Loucy (cell line): ENCODE measurements at regions not wholly inside any gene's neighbourhood (a gene's known extent, or its start where the extent isn't known, plus 50 kb on each side); places are given as distances from the start of the nearest gene placed in this dataset.

Experiments used
- H2AFZ ChIP-seq: fragments of 200-600 bp; sonication (generic); 2 replicates; pipeline ENCODE4 v1.6.0; 2016; ENCODE audit warnings: antibody characterized with exemption, mild to moderate bottlenecking, low read length, moderate library complexity
- H3F3A ChIP-seq: fragments of 200-600 bp; 2 replicates; pipeline ENCODE4 v1.6.0; 2016; ENCODE audit warnings: antibody characterized with exemption, low read depth, mild to moderate bottlenecking
- H3K27me3 ChIP-seq: fragments of 200-600 bp; sonication (generic); 2 replicates; pipeline ENCODE4 v1.6.1; 2014; ENCODE audit warnings: low read length, mild to moderate bottlenecking; ENCODE audit not compliant: insufficient read depth, poor library complexity, severe bottlenecking
- H3K36me3 ChIP-seq: fragments of 200-600 bp; sonication (generic); 2 replicates; pipeline ENCODE4 v1.6.1; 2016; ENCODE audit warnings: low read length; ENCODE audit not compliant: insufficient read depth
- H3K4me1 ChIP-seq: fragments of 200-600 bp; sonication (generic); 2 replicates; pipeline ENCODE4 v1.5.1; 2014; ENCODE audit warnings: low read length, mild to moderate bottlenecking; ENCODE audit not compliant: insufficient read depth, poor library complexity, severe bottlenecking
- H3K4me2 ChIP-seq: fragments of 200-600 bp; sonication (generic); 2 replicates; pipeline ENCODE4 v1.6.0; 2014; ENCODE audit warnings: antibody characterized with exemption, low read length, low read depth, mild to moderate bottlenecking; ENCODE audit not compliant: poor library complexity, severe bottlenecking
- H3K4me3 ChIP-seq: fragments of 200-600 bp; sonication (generic); 2 replicates; pipeline ENCODE4 v1.5.1; 2014; ENCODE audit warnings: low read length, mild to moderate bottlenecking, mixed read lengths; ENCODE audit not compliant: poor library complexity, severe bottlenecking
- H3K79me2 ChIP-seq: fragments of 200-600 bp; sonication (generic); 2 replicates; pipeline ENCODE4 v1.6.1; 2014; ENCODE audit warnings: low read length; ENCODE audit not compliant: insufficient read depth
- H3K9ac ChIP-seq: fragments of 200-600 bp; sonication (generic); 2 replicates; pipeline ENCODE4 v1.6.0; 2014; ENCODE audit warnings: mild to moderate bottlenecking, low read depth, low read length, moderate library complexity; ENCODE audit not compliant: poor library complexity, severe bottlenecking
- H3K9me2 ChIP-seq: fragments of 200-600 bp; sonication (generic); replicated peaks from 2 replicates; pipeline ENCODE4 v1.6.1; 2016; ENCODE audit warnings: low read depth, low read length, mixed read lengths
- H3K9me3 ChIP-seq: fragments of 200-600 bp; sonication (generic); 2 replicates; pipeline ENCODE4 v1.6.1; 2014; ENCODE audit warnings: mild to moderate bottlenecking, antibody characterized with exemption, low read length, low read depth; ENCODE audit not compliant: insufficient read depth
- H4K20me1 ChIP-seq: fragments of 200-600 bp; sonication (generic); 2 replicates; pipeline ENCODE4 v1.6.0; 2014; ENCODE audit warnings: antibody characterized with exemption, low read length, mild to moderate bottlenecking; ENCODE audit not compliant: insufficient read depth, poor library complexity, severe bottlenecking
- EZH2phosphoT487 ChIP-seq: fragments of 200-600 bp; IDR thresholded peaks from 2 replicates; pipeline ENCODE4 v1.6.1; 2018; ENCODE audit warnings: antibody characterized with exemption, mild to moderate bottlenecking, moderate library complexity, borderline replicate concordance
- TF ChIP-seq, protein P1 (sequence below): fragments of 200-600 bp; sonication (generic); conservative IDR thresholded peaks from 2 replicates; pipeline ENCODE4 v1.5.1; 2014; ENCODE audit warnings: mild to moderate bottlenecking, antibody characterized with exemption, low read length

DNA sequence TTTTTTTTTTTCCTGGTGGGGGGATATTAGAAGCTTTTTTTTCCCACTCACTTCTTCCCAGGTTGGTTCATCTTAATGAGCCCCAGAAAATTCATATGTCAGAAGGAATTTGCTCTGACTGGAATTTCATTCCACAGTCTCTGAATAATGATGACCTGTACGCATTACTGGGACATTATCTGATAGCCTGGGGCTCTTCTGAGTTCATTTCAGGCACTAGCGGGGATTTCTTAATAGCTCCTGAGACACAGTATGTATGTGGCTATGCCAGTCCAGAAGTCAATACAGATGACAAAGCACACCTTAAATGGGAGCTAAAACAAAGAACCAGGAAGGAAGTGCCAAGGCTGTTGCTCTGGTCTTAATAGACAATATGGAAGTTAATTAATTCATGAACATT lies 295.2 kb upstream of the IGFBP7 start:
- no peak overlapping the region for H3K9ac ChIP-seq
- H3K9me3 ChIP-seq = no peaks in the 10 kb centered on the region
- no peak overlapping the region for H3K4me2 ChIP-seq
- TF ChIP-seq, protein P1, sequence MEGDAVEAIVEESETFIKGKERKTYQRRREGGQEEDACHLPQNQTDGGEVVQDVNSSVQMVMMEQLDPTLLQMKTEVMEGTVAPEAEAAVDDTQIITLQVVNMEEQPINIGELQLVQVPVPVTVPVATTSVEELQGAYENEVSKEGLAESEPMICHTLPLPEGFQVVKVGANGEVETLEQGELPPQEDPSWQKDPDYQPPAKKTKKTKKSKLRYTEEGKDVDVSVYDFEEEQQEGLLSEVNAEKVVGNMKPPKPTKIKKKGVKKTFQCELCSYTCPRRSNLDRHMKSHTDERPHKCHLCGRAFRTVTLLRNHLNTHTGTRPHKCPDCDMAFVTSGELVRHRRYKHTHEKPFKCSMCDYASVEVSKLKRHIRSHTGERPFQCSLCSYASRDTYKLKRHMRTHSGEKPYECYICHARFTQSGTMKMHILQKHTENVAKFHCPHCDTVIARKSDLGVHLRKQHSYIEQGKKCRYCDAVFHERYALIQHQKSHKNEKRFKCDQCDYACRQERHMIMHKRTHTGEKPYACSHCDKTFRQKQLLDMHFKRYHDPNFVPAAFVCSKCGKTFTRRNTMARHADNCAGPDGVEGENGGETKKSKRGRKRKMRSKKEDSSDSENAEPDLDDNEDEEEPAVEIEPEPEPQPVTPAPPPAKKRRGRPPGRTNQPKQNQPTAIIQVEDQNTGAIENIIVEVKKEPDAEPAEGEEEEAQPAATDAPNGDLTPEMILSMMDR = no peak
- TF ChIP-seq EZH2phosphoT487 = no peak
- H3K36me3 ChIP-seq = no peaks in the 10 kb centered on the region
- H2AFZ ChIP-seq = no peak overlapping the region
- no peaks in the 10 kb centered on the region for H3K79me2 ChIP-seq
- no peaks in the 10 kb centered on the region for H3K4me1 ChIP-seq
- no peak overlapping the region for H3K4me3 ChIP-seq
- no peaks in the 10 kb centered on the region for H3K27me3 ChIP-seq
- H3F3A ChIP-seq = no peaks in the 10 kb centered on the region
- H4K20me1 ChIP-seq = no peaks in the 10 kb centered on the region
- H3K9me2 ChIP-seq = no peaks in the 10 kb centered on the region

DNA sequence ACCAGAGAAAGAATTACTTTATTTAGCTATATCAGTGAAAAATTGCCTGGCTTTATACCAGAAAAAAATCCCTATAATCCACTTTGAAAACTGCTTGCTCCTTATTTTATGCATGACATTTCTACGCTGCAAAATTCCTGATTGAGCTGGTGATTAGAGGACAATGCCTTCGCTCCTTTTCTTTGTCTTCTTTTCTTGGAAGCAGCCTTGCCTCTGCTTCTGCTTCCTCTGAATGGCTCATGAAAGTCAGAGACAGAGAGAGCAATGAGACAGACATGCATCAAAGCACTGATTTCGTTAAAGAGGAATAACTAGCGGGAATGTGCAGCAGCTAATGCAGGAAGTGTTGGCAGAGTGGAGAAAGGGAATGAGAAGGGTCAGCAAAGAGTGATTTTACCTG lies 294.3 kb upstream of the IGFBP7 start:
- Histone ChIP-seq H4K20me1 (no peaks in the 10 kb centered on the region), H3K9ac (no peak overlapping the region), H3K36me3 (no peaks in the 10 kb centered on the region), H3K27me3 (no peaks in the 10 kb centered on the region), H3K4me1 (no peaks in the 10 kb centered on the region), H3K4me2 (no peak overlapping the region), H3K79me2 (no peaks in the 10 kb centered on the region), H3K4me3 (no peak overlapping the region), H2AFZ (no peak overlapping the region), H3K9me2 (no peaks in the 10 kb centered on the region), H3K9me3 (no peaks in the 10 kb centered on the region), H3F3A (no peaks in the 10 kb centered on the region)
- TF ChIP-seq EZH2phosphoT487 = no peak
- TF ChIP-seq, protein P1 = no peak

DNA sequence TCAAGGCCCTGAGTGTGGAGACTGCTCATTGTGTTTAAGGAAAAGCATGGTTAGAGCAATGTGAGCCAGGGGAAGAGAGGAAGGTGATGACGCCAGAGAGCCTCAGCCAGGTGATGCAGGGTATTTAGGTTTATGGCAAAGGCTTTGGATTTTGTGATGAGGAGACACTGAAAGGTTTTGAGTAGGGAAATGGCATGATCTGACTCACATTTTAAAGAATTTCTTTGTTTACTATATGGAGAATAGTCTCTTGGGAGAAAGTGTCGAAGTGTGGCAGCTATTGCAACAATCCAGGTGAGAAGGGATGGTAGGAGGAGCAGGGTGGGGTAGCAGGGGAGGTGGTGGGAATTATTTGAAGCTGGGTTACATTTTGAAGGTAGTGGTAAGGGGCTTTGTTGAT lies 293.4 kb upstream of the IGFBP7 start:
- H3K27me3 ChIP-seq = no peaks in the 10 kb centered on the region
- H3K4me3 ChIP-seq = no peak overlapping the region
- H4K20me1 ChIP-seq = no peaks in the 10 kb centered on the region
- no peak overlapping the region for H2AFZ ChIP-seq
- H3K4me1 ChIP-seq = no peaks in the 10 kb centered on the region
- H3K9ac ChIP-seq = no peak overlapping the region
- no peaks in the 10 kb centered on the region for H3K36me3 ChIP-seq
- no peaks in the 10 kb centered on the region for H3F3A ChIP-seq
- H3K9me3 ChIP-seq = no peaks in the 10 kb centered on the region
- H3K9me2 ChIP-seq = no peaks in the 10 kb centered on the region
- no peak overlapping the region for H3K4me2 ChIP-seq
- no peak for TF ChIP-seq EZH2phosphoT487
- TF ChIP-seq, protein P1 = no peak
- no peaks in the 10 kb centered on the region for H3K79me2 ChIP-seq
